ENCODE measurements at regions not wholly inside any gene's neighbourhood (a gene's known extent, or its start where the extent isn't known, plus 50 kb on each side); places are given as distances from the start of the nearest gene placed in this dataset.

DNA sequence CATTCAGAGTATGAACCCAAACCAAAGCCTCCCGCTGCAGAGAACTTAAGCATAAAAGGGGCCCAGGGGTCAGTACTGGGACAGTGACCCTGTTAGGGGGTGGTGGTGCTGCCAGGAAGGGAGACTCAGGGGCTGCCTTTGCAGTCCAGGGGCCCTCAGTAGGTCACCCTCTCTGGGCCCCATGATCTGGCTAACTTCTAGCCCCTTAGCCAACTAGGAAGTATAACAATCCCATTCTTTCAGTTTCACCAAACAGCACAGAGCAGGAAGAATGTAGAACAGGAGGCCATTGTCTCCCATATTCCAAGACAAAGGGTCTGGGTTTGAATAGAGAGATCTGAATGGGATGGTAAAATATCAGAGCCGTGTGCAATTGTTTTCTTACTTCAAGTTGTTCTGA lies 378.6 kb upstream of the C16orf82 start:
- H3K4me3 ChIP-seq (replicated peaks; ENCODE audit: low read depth, low read length): no peak overlapping the region
- TF ChIP-seq, protein P1, sequence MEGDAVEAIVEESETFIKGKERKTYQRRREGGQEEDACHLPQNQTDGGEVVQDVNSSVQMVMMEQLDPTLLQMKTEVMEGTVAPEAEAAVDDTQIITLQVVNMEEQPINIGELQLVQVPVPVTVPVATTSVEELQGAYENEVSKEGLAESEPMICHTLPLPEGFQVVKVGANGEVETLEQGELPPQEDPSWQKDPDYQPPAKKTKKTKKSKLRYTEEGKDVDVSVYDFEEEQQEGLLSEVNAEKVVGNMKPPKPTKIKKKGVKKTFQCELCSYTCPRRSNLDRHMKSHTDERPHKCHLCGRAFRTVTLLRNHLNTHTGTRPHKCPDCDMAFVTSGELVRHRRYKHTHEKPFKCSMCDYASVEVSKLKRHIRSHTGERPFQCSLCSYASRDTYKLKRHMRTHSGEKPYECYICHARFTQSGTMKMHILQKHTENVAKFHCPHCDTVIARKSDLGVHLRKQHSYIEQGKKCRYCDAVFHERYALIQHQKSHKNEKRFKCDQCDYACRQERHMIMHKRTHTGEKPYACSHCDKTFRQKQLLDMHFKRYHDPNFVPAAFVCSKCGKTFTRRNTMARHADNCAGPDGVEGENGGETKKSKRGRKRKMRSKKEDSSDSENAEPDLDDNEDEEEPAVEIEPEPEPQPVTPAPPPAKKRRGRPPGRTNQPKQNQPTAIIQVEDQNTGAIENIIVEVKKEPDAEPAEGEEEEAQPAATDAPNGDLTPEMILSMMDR (IDR thresholded peaks at IDR 0.05; ENCODE audit: low read depth, low read length, missing control alignments): no peak
- no peak for DNase-seq (ENCODE audit: extremely low read depth, low read depth)

DNA sequence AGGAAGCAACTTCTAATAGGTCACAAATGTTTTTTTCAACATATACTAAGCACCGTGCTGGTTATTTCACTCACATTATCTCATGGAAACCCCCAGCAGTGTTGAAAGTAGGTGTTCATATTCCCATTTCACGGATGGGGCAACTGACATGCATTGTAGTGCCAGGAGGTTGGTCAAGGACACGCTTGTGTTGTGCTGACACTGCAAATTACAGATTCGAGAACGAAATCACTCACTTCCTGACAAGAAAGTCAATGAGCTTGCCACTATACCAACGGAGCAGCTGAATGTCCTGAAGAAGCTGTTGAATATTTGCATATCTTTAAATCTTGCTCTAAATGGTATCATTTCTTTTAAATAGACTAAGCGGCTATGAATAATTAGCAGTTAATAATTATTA lies 378.0 kb upstream of the C16orf82 start:
- no peak overlapping the region for H3K4me3 ChIP-seq (replicated peaks; ENCODE audit: low read depth, low read length)
- no peak for DNase-seq (ENCODE audit: extremely low read depth, low read depth)
- TF ChIP-seq, protein P1 (IDR thresholded peaks at IDR 0.05; ENCODE audit: low read depth, low read length, missing control alignments): no peak

GRCh38 chr16:26692658-26693057 lies 374.1 kb upstream of the C16orf82 start:
- DNase-seq (ENCODE audit: extremely low read depth, low read depth): no peak
- no peak overlapping the region for H3K4me3 ChIP-seq (replicated peaks; ENCODE audit: low read depth, low read length)
- TF ChIP-seq, protein P1 (IDR thresholded peaks at IDR 0.05; ENCODE audit: low read depth, low read length, missing control alignments): no peak

DNA sequence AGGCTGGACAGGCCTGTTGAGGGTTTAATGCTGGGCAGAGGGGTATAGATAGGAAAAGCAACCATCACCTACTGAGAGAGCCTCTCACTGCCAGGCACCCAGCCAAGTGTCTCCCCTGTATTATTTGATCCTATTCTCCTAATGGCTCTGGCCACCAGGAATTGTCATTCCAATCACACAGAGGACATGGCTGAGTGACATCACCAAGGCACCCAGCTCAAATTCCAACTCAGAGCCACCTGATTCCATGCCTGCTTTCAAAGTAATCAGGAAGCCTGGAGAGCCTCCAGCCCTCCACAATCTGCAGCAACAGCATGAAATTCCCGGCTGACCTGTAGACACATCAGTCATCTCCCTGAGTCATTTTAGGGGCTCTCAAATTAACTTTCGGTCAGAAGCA lies 368.9 kb upstream of the C16orf82 start:
- DNase-seq (ENCODE audit: extremely low read depth, low read depth): no peak
- TF ChIP-seq, protein P1 (IDR thresholded peaks at IDR 0.05; ENCODE audit: low read depth, low read length, missing control alignments): no peak
- no peak overlapping the region for H3K4me3 ChIP-seq (replicated peaks; ENCODE audit: low read depth, low read length)

- no peak overlapping the region for H3K4me3 ChIP-seq (replicated peaks; ENCODE audit: low read depth, low read length)
- TF ChIP-seq, protein P1 (IDR thresholded peaks at IDR 0.05; ENCODE audit: low read depth, low read length, missing control alignments): no peak
- DNase-seq (ENCODE audit: extremely low read depth, low read depth): no peak
Measured at GRCh38 chr16:26700250-26700649, 366.5 kb upstream of the C16orf82 start.

DNA sequence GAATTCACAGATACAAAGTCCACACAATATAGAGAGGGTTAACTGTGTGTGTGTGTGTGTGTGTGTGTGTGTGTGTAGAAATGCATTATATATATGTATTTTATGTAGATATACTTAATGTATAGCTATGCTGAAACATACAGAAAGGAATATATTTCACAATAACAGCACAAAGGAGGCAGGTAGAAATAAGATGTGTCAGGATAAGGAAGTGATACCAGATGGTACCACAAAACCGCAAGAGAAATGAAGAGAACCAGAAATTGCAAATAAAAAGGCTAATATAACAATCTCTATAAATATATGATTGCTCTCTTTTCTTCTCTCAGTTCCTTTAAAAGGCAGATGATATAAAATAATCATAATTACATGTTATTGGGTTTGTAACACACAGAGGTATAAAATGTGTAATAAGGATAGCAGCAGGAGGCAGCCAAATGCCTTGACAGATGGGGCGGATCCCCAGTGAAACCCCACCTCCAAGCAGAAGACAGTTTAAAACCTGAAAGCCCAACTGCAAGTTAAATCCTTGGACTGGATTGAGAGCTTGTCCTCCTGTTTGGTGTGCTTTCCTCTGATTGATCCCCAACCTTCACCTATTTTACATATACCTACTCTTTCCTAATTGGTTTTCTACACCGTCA lies 365.4 kb upstream of the C16orf82 start:
- TF ChIP-seq, protein P1 (IDR thresholded peaks at IDR 0.05; ENCODE audit: low read depth, low read length, missing control alignments): no peak
- H3K4me3 ChIP-seq (replicated peaks; ENCODE audit: low read depth, low read length): no peak overlapping the region
- DNase-seq (ENCODE audit: extremely low read depth, low read depth): no peak

GRCh38 chr16:26705346-26705745 lies 361.4 kb upstream of the C16orf82 start:
- H3K4me3 ChIP-seq (replicated peaks; ENCODE audit: low read depth, low read length): no peak overlapping the region
- DNase-seq (ENCODE audit: extremely low read depth, low read depth): no peak
- TF ChIP-seq, protein P1 (IDR thresholded peaks at IDR 0.05; ENCODE audit: low read depth, low read length, missing control alignments): no peak

All from HFF-Myc (cell line).